VCaP (cell line): ENCODE measurements at regions not wholly inside any gene's neighbourhood (a gene's known extent, or its start where the extent isn't known, plus 50 kb on each side); places are given as distances from the start of the nearest gene placed in this dataset.
"Not testable (repeated sequence)": the region's sequence is repeated elsewhere in the genome, so short reads cannot be mapped to it uniquely, and the experiment has no call there.

Experiments
- H3K27ac ChIP-seq: fragments of 450-650 bp; 2 replicates; pipeline ENCODE4 v1.5.1; 2017
- CTCF ChIP-seq: fragments of 450-650 bp; conservative IDR thresholded peaks from 2 replicates; pipeline ENCODE4 v1.5.1; 2017; ENCODE audit warnings: mild to moderate bottlenecking, moderate library complexity

GRCh38 chr3:43236008-43236407 is 50.3 kb upstream of the SNRK start:
- no peak for TF ChIP-seq CTCF
- no peak overlapping the region for H3K27ac ChIP-seq

GRCh38 chr3:43233062-43233461 is 53.3 kb upstream of the SNRK start:
- TF ChIP-seq CTCF, result no peak
- no peak overlapping the region for H3K27ac ChIP-seq

GRCh38 chr3:43231276-43232000 is 54.9 kb upstream of the SNRK start:
- no peak overlapping the region for H3K27ac ChIP-seq
- TF ChIP-seq CTCF, result no peak

- not testable (repeated sequence) for H3K27ac ChIP-seq
Measured at GRCh38 chr3:43229865-43230264, 56.5 kb upstream of the SNRK start.

GRCh38 chr3:43227685-43228084 is 58.7 kb upstream of the SNRK start:
- H3K27ac ChIP-seq, result not testable (repeated sequence)

- no peak for TF ChIP-seq CTCF
- no peak overlapping the region for H3K27ac ChIP-seq
Measured at GRCh38 chr3:43224405-43225073, 61.8 kb upstream of the SNRK start.

- H3K27ac ChIP-seq, result no peak overlapping the region
- TF ChIP-seq CTCF, result peak; percentile 72
Measured at GRCh38 chr3:43223670-43224364, 62.5 kb upstream of the SNRK start.

- H3K27ac ChIP-seq, result no peak overlapping the region
- no peak for TF ChIP-seq CTCF
Measured at GRCh38 chr3:43222590-43222989, 63.8 kb upstream of the SNRK start.
